Endothelial cell of umbilical vein (primary cell): ENCODE measurements at regions not wholly inside any gene's neighbourhood (a gene's known extent, or its start where the extent isn't known, plus 50 kb on each side); places are given as distances from the start of the nearest gene placed in this dataset.

Experiments
- BruUV-seq: library from RNA; stranded (reverse); fragments of 400-500 nt; replicated peaks from 2 replicates; lab custom pipeline; 2021; lab: Mats Ljungman, UMichigan
- CTCF ChIA-PET: fragments of 300-600, 350-600 bp; sonication (Branson Sonifier 250); formaldehyde crosslinking; loops from one replicate; lab custom pipeline; 2021; ENCODE audit warnings: antibody characterized with exemption, inconsistent platforms; lab: Charles Lee
- POLR2A ChIA-PET: fragments of 300-600, 350-600 bp; sonication (Branson Sonifier 250); formaldehyde crosslinking; loops from one replicate; lab custom pipeline; 2021; ENCODE audit warnings: antibody characterized with exemption, inconsistent platforms; lab: Charles Lee
- DNase-seq: peaks from one replicate; pipeline ENCODE4 v3.0.0-alpha.2; 2011; ENCODE audit warnings: low read depth, low spot score
- FAIRE-seq: peaks from 2 replicates; lab custom pipeline; 2011; peaks lifted over from hg19 to GRCh38; lab: Jason Lieb, UNC
- H2AFZ ChIP-seq: 2 replicates; pipeline ENCODE4 v1.6.0; 2012; ENCODE audit warnings: low read depth, low read length, control low read depth, inconsistent platforms
- H3K27ac ChIP-seq: 2 replicates; pipeline ENCODE4 v1.5.1; 2011; ENCODE audit warnings: low read depth, mild to moderate bottlenecking, control low read depth, low read length, moderate library complexity; ENCODE audit not compliant: insufficient read depth
- H3K27me3 ChIP-seq, 2 experiments: 2 replicates each; pipeline versions ENCODE4 v1.6.0 to v1.6.1; 2011; ENCODE audit warnings: low read length in 2 of 2, mixed read lengths in 1 of 2; ENCODE audit not compliant: control insufficient read depth in 2 of 2, insufficient read depth in 2 of 2
- H3K36me3 ChIP-seq, 2 experiments: 2 replicates in 1 of 2; 3 replicates in 1 of 2; pipeline ENCODE4 v1.5.1; 2011; ENCODE audit warnings: low read length in 2 of 2, mild to moderate bottlenecking in 1 of 2, moderate library complexity in 1 of 2; ENCODE audit not compliant: control insufficient read depth in 2 of 2, insufficient read depth in 2 of 2; ENCODE audit errors: extremely low read depth in 1 of 2
- H3K4me1 ChIP-seq: 3 replicates; pipeline ENCODE4 v1.5.1; 2011; ENCODE audit warnings: mild to moderate bottlenecking, low read length; ENCODE audit not compliant: control insufficient read depth, insufficient read depth; ENCODE audit errors: extremely low read depth
- H3K4me2 ChIP-seq: 2 replicates; pipeline ENCODE4 v1.6.1; 2011; ENCODE audit warnings: low read length, control low read depth, mixed read lengths; ENCODE audit not compliant: insufficient read depth
- H3K4me3 ChIP-seq, 3 experiments: fragments of 200-600 bp in 1 of 3; sonication (generic), shearing (Covaris generic) in 1 of 3; replicated peaks in 1 of 3; 2 replicates each; pipeline ENCODE4 v1.5.1; 2011 to 2016; ENCODE audit warnings: control low read depth in 3 of 3, low read length in 3 of 3, mild to moderate bottlenecking in 2 of 3, inconsistent platforms in 1 of 3, low read depth in 1 of 3, moderate library complexity in 1 of 3; ENCODE audit not compliant: insufficient read depth in 1 of 3
- H3K79me2 ChIP-seq: 2 replicates; pipeline ENCODE4 v1.6.0; 2012; ENCODE audit warnings: low read length, inconsistent platforms; ENCODE audit not compliant: control insufficient read depth, insufficient read depth
- H3K9ac ChIP-seq: replicated peaks from 2 replicates; pipeline ENCODE3; 2011; ENCODE audit warnings: low read length, control low read depth; ENCODE audit not compliant: insufficient read depth; ENCODE audit errors: extremely low read depth
- H3K9me1 ChIP-seq: replicated peaks from 3 replicates; pipeline ENCODE4 v1.6.0; 2011; ENCODE audit warnings: mild to moderate bottlenecking, low read length; ENCODE audit not compliant: control insufficient read depth, insufficient read depth; ENCODE audit errors: extremely low read depth
- H3K9me3 ChIP-seq: replicated peaks from 2 replicates; pipeline ENCODE4 v1.5.1; 2012; ENCODE audit warnings: low read length, inconsistent platforms; ENCODE audit not compliant: control insufficient read depth, insufficient read depth
- H4K20me1 ChIP-seq: replicated peaks from 2 replicates; pipeline ENCODE3; 2011; ENCODE audit warnings: mild to moderate bottlenecking, low read length; ENCODE audit not compliant: control insufficient read depth, insufficient read depth; ENCODE audit errors: extremely low read depth
- EZH2 ChIP-seq: IDR thresholded peaks from 2 replicates; pipeline ENCODE4 v1.6.1; 2012; ENCODE audit warnings: borderline replicate concordance, low read depth, mild to moderate bottlenecking, moderate library complexity, low read length, inconsistent platforms; ENCODE audit not compliant: severe bottlenecking
- FOS ChIP-seq: IDR thresholded peaks from 2 replicates; pipeline ENCODE4 v1.6.1; 2011; ENCODE audit warnings: mild to moderate bottlenecking, low read length, moderate library complexity, borderline replicate concordance; ENCODE audit not compliant: insufficient read depth
- GATA2 ChIP-seq: IDR thresholded peaks from 2 replicates; pipeline ENCODE4 v1.7.0; 2011; ENCODE audit warnings: low read depth, mild to moderate bottlenecking, moderate library complexity, mixed read lengths, low read length; ENCODE audit not compliant: insufficient read length, insufficient read depth
- JUN ChIP-seq: IDR thresholded peaks from 2 replicates; pipeline ENCODE4 v1.6.1; 2011; ENCODE audit warnings: borderline replicate concordance, low read depth; ENCODE audit not compliant: insufficient read length, insufficient read depth
- MYC ChIP-seq: IDR thresholded peaks from one replicate; pipeline ENCODE4 v1.6.1; 2011; ENCODE audit warnings: mild to moderate bottlenecking, low read depth, low read length
- POLR2A ChIP-seq: IDR thresholded peaks from 2 replicates; pipeline ENCODE4 v1.6.1; 2012; ENCODE audit warnings: low read depth, mild to moderate bottlenecking, control low read depth, low read length
- POLR2AphosphoS5 ChIP-seq: IDR thresholded peaks from 2 replicates; pipeline ENCODE4 v1.6.1; 2012; ENCODE audit warnings: low read depth, mild to moderate bottlenecking, control low read depth, low read length, moderate library complexity; ENCODE audit not compliant: insufficient read depth
- dilution Hi-C: fragments of 300-500 bp; cut with MboI; formaldehyde crosslinking; loops from one replicate; pipeline ENCODE4 v1.15.0; 2019; ENCODE audit warnings: low sequenced_read_pairs; ENCODE audit not compliant: extremely low pct_ligation_motif_present
- intact Hi-C: fragments of 100-400 bp; cut with micrococcal nuclease; formaldehyde crosslinking; loops from one replicate; pipeline ENCODE4 v1.10.0; 2022
- TF ChIP-seq, protein P1 (sequence below): IDR thresholded peaks from 2 replicates; pipeline ENCODE4 v1.6.1; 2011; ENCODE audit not compliant: insufficient read depth, insufficient read length
- TF ChIP-seq, protein P2 (sequence below), 2 donors: IDR thresholded peaks; 1 replicate in 1 of 2; 2 replicates in 1 of 2; pipeline ENCODE4 v1.5.1; 2011; ENCODE audit warnings: low read length in 2 of 2, mild to moderate bottlenecking in 2 of 2, moderate library complexity in 2 of 2, control low read depth in 1 of 2, inconsistent platforms in 1 of 2, low read depth in 1 of 2; ENCODE audit not compliant: insufficient read depth in 1 of 2; ENCODE audit errors: extremely low read depth in 1 of 2

DNA sequence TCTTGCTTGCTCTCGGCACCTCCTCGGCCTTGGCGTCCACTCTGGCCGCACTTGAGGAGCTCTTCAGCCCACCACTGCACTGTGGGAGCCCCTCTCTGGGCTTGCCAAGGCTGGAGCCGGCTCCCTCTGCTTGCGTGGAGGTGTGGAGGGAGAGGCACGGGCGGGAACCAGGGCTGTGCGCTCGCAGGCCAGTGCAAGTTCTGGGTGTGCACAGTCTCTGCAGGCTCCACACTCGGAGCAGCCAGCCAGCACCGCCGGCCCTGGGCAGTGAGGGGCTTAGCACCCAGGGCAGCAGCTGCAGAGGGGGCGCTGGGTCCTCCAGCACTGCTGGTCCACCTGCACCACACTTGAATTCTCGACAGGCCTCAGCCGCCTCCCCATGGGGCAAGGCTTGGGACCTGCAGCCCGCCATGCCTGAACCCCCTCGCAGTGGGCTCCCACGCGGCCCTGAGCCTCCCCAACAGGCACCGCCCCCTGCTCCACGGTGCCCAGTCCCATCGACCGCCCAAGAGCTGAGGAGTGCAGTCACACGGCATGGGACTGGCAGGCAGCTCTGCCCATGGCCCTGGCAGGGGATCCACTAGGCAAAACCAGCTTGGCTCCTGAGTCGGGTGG is 411.2 kb upstream of the CHAC2 start:
- FAIRE-seq (no peak), DNase-seq (no peak)
- Histone ChIP-seq H4K20me1 (no peaks in the 10 kb centered on the region), H3K4me3 (no peak overlapping the region), H3K9ac (no peak overlapping the region), H3K27ac (no peak overlapping the region), H3K4me2 (no peak overlapping the region), H3K79me2 (no peaks in the 10 kb centered on the region), H3K27me3 (no peaks in the 10 kb centered on the region), H2AFZ (no peak overlapping the region), H3K9me3 (no peaks in the 10 kb centered on the region), H3K9me1 (no peaks in the 10 kb centered on the region), H3K36me3 (no peaks in the 10 kb centered on the region), H3K4me1 (no peaks in the 10 kb centered on the region)
- POLR2A ChIA-PET: no interaction called here
- intact Hi-C loops: no loop called here
- TF ChIP-seq GATA2 (no peak), FOS (no peak), MYC (no peak), POLR2AphosphoS5 (no peak), POLR2A (no peak), JUN (no peak), EZH2 (no peak)
- TF ChIP-seq, protein P1, sequence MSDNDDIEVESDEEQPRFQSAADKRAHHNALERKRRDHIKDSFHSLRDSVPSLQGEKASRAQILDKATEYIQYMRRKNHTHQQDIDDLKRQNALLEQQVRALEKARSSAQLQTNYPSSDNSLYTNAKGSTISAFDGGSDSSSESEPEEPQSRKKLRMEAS: no peak
- TF ChIP-seq, protein P2, sequence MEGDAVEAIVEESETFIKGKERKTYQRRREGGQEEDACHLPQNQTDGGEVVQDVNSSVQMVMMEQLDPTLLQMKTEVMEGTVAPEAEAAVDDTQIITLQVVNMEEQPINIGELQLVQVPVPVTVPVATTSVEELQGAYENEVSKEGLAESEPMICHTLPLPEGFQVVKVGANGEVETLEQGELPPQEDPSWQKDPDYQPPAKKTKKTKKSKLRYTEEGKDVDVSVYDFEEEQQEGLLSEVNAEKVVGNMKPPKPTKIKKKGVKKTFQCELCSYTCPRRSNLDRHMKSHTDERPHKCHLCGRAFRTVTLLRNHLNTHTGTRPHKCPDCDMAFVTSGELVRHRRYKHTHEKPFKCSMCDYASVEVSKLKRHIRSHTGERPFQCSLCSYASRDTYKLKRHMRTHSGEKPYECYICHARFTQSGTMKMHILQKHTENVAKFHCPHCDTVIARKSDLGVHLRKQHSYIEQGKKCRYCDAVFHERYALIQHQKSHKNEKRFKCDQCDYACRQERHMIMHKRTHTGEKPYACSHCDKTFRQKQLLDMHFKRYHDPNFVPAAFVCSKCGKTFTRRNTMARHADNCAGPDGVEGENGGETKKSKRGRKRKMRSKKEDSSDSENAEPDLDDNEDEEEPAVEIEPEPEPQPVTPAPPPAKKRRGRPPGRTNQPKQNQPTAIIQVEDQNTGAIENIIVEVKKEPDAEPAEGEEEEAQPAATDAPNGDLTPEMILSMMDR (IDR thresholded peaks at IDR 0.05; ENCODE audit: extremely low read depth in 1 of 2, insufficient read depth in 1 of 2, low read depth in 1 of 2, low read length in 2 of 2): no peak
- dilution Hi-C loops: no loop called here
- BruUV-seq: no TSS peak
- CTCF ChIA-PET: no interaction called here
